GM12891 (cell line): ENCODE measurements at regions not wholly inside any gene's neighbourhood (a gene's known extent, or its start where the extent isn't known, plus 50 kb on each side); places are given as distances from the start of the nearest gene placed in this dataset.

Experiments used
- POLR2AphosphoS5 ChIP-seq: IDR thresholded peaks from 2 replicates; pipeline ENCODE4 v1.6.1; 2011; ENCODE audit warnings: low read depth, low read length, control low read depth
- TAF1 ChIP-seq: IDR thresholded peaks from 2 replicates; pipeline ENCODE4 v1.6.1; 2011; ENCODE audit warnings: low read depth, low read length, control low read depth

DNA sequence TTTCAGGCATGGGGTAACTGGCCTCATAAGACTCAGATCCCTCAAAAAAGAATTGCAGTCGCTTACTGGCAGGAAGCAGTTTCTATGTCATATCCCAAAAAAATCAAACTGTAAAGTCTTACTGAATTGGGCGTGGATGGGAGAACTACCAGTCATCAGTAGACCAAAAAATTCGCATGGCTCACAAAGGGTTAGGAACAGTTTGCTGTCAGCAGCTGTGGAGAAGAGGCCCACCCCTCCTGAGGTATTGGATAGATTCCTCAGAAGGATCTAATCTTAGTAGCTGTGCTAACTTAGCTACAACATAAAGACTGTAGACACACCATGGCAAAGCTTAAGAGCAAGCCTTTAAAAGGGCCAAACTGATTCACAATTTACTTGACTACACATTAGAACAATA, 478.3 kb upstream of the FTMT start:
- TF ChIP-seq POLR2AphosphoS5 (no peak), TAF1 (no peak)
